ENCODE measurements at regions not wholly inside any gene's neighbourhood (a gene's known extent, or its start where the extent isn't known, plus 50 kb on each side); places are given as distances from the start of the nearest gene placed in this dataset.

DNA sequence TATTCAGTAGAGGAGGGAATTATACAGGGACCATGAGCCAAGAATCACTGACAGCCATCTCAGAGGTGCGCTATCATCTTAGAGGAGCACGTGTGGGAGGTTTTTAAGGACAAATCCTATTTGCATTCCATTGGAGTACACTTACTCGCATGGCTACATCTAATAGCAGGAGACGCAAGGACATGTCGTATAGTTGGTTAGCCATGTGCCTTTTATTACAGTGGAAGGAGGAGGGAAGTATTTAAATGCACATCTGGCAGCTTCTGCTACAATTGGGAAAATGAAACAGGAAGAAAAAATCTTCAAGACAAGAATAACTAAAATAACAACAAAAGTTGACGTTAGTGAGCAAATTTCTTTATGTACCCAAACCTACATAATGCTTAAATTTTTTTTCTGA lies 86.5 kb upstream of the UGP2 start:
- TF ChIP-seq EZH2 (IDR thresholded peaks at IDR 0.05; ENCODE audit: borderline replicate concordance, low read depth, low read length, severe bottlenecking) = no peak
- TF ChIP-seq, protein P1, sequence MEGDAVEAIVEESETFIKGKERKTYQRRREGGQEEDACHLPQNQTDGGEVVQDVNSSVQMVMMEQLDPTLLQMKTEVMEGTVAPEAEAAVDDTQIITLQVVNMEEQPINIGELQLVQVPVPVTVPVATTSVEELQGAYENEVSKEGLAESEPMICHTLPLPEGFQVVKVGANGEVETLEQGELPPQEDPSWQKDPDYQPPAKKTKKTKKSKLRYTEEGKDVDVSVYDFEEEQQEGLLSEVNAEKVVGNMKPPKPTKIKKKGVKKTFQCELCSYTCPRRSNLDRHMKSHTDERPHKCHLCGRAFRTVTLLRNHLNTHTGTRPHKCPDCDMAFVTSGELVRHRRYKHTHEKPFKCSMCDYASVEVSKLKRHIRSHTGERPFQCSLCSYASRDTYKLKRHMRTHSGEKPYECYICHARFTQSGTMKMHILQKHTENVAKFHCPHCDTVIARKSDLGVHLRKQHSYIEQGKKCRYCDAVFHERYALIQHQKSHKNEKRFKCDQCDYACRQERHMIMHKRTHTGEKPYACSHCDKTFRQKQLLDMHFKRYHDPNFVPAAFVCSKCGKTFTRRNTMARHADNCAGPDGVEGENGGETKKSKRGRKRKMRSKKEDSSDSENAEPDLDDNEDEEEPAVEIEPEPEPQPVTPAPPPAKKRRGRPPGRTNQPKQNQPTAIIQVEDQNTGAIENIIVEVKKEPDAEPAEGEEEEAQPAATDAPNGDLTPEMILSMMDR (IDR thresholded peaks at IDR 0.05; ENCODE audit: borderline replicate concordance, extremely low read depth, low read length, poor library complexity, severe bottlenecking) = no peak
